22Rv1 (cell line): ENCODE measurements at regions not wholly inside any gene's neighbourhood (a gene's known extent, or its start where the extent isn't known, plus 50 kb on each side); places are given as distances from the start of the nearest gene placed in this dataset.

ENCODE experiments used
- ZFX ChIP-seq: fragments of 450-650 bp; IDR thresholded peaks from 2 replicates; pipeline ENCODE4 v1.6.1; 2017; ENCODE audit warnings: antibody characterized with exemption, borderline replicate concordance
- TF ChIP-seq, protein P1 (sequence below): fragments of 450-650 bp; IDR thresholded peaks from 2 replicates; pipeline ENCODE4 v1.5.1; 2017; ENCODE audit warnings: mild to moderate bottlenecking

DNA sequence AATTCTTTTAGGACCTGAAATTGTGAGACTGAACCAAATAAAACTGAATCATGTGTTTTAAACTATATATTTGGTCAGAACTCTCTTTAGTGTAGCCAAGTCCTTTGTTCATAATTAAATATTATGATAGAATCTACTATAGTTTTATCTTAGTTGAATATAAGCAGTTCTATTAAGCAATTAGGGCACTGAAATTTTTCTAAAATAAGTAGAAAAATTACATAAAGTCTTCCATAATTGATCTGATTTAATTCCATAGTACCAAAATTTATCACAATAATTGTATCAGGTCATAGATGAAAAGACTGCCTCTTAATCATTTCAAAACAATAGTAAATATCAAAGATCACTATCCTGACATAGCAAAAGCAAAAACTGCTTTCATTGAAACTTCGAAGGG is 90.1 kb upstream of the BET1 start:
- TF ChIP-seq, protein P1, sequence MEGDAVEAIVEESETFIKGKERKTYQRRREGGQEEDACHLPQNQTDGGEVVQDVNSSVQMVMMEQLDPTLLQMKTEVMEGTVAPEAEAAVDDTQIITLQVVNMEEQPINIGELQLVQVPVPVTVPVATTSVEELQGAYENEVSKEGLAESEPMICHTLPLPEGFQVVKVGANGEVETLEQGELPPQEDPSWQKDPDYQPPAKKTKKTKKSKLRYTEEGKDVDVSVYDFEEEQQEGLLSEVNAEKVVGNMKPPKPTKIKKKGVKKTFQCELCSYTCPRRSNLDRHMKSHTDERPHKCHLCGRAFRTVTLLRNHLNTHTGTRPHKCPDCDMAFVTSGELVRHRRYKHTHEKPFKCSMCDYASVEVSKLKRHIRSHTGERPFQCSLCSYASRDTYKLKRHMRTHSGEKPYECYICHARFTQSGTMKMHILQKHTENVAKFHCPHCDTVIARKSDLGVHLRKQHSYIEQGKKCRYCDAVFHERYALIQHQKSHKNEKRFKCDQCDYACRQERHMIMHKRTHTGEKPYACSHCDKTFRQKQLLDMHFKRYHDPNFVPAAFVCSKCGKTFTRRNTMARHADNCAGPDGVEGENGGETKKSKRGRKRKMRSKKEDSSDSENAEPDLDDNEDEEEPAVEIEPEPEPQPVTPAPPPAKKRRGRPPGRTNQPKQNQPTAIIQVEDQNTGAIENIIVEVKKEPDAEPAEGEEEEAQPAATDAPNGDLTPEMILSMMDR = no peak
- no peak for TF ChIP-seq ZFX
